SW480 (cell line): ENCODE measurements at regions not wholly inside any gene's neighbourhood (a gene's known extent, or its start where the extent isn't known, plus 50 kb on each side); places are given as distances from the start of the nearest gene placed in this dataset.

Experiments used
- DNase-seq: peaks from one replicate; pipeline ENCODE4 v3.0.0-alpha.2; 2016; ENCODE audit warnings: low spot score

- peak; percentile 92 for DNase-seq
These were observed 129.8 kb downstream of the SATB1 start for GRCh38 chr3:18295171-18295920.

DNA sequence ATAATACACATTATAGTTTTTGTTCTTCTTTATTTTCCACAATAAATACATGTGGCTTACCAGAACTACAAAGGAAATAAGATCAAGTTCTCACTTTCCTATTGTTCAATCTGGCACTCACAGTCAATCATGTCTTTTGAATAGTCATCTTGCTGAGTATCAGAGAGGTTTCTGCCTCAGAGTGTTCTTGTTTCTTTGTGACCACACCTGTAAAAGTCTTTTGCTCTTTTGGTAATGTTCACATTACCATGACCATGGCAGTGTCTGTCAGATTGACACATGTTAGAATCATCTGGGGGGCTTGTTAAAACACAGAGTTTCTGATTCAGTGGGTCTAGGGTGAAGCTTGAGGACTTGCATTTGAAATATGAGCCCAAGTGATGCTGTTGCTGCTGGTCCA is 135.0 kb downstream of the SATB1 start:
- no peak for DNase-seq

GRCh38 chr3:18288243-18288642 is 136.9 kb downstream of the SATB1 start:
- peak; percentile 3 for DNase-seq

- DNase-seq = no peak
These were observed 140.4 kb downstream of the SATB1 start for GRCh38 chr3:18284716-18285115.

DNA sequence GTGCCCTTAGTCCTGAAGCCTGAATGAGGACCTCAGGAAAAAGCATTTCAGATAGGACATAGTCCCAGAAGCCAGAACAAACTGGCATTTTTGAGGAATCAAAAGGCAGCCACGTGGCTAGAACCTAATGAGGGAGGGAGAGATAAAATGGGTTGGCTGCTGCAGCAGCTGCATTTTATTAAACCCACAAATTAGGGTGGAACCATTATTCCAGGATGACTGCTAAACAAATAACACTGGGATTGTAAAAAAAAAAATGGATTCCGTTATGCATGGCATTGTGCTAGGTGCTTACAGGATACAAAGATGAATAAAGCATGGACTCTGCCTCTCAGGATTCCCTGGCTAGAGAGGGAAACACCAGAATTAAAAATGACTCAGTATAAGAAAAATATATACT is 141.5 kb downstream of the SATB1 start:
- DNase-seq = peak; percentile 2

DNA sequence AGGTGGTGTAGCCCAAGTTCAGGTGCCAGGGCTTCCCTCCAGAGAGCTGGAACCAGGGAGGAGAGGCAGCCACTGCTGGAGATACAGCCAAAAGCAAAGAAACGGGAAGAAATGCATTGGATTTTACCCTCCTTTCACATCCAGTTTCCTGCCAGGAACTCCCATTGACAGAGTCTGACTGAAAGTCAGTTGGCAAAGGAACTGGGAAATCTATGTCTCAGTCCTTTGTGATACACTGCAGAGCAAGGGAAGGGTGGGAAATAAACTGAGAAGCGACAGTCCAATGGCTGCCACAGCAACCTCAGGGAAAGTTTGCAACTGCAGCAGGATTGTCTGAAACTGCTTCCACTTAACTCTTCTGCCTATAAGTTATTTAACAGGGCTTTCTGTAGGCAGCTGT is 142.6 kb downstream of the SATB1 start:
- no peak for DNase-seq

GRCh38 chr3:18279226-18279737 is 145.9 kb downstream of the SATB1 start:
- DNase-seq = no peak

- no peak for DNase-seq
These were observed 160.3 kb downstream of the SATB1 start for GRCh38 chr3:18264853-18265252.

- no peak for DNase-seq
These were observed 160.8 kb downstream of the SATB1 start for GRCh38 chr3:18264361-18264760.

DNA sequence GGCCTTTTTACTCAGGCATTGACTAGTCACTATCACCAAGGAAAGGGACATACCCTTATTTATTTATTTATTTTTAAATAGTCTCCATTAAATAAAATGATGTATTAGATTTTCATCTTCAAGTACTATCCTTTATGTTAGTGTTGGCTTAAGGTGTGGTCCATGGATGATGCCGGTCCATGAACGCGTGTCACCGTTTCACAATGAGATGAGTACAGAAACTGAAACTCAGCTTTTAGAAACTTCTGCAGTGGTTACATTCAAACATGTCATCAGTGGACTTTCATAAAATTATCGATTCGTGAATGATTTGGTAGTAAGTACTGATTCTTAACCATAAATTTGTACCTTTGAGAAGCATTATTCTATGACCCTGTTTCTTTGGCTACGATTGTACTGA is 166.6 kb downstream of the SATB1 start:
- DNase-seq = no peak

DNA sequence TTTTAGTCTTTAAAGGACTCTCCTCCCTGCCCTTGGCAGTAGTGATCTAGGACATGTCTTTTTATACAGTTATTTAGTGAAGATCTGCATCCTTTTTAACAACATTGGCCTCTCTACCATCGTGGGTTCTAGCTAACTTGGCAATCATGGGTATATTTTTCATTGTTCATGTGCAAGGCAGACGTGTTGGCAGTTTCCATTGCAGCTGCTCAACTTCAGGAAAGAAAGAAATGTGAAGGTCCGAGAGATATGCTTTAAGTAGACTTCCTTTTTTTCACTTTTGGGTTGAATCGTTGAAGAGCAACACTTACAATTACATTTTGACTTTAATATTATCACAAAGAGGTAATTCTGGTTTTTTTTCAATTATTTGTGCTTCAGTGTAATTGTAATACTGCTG is 172.6 kb downstream of the SATB1 start:
- DNase-seq = no peak

DNA sequence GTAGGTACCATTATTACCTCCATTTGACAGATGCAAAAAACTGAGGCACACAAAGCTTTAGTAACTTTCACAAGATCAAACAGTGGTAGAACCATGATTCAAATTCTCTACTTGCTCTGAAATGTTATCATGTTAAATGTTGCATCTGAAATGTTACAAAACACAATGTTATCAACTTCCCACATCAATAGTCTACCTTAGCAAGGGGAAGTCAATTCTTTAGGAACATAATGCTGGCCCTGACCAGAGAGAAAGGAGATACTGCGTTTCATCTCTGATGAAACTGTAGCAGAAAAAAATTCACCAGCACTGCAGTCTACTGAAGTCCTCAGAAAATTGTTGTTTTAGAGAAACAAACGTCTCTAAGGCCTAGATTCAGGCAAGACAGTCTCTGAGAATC is 174.1 kb downstream of the SATB1 start:
- DNase-seq = no peak

DNA sequence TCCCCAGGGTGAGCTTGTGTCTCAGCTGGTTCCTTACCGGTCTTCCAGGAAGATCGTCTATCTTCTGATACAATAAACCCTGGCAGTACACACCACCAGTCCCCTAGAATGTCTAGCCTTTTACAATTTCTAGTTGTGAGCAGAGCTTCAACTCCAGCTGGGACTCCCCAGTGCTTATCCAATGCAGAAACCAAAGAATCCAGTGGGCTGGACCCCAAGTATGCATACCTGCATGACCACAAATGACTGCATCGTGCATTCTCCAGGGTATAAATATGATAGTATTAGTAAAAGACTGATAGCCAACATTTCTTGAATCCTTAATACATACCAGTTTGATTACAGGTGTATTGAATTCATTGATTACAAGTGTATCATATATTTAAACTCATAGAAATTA is 176.0 kb downstream of the SATB1 start:
- DNase-seq = no peak

DNA sequence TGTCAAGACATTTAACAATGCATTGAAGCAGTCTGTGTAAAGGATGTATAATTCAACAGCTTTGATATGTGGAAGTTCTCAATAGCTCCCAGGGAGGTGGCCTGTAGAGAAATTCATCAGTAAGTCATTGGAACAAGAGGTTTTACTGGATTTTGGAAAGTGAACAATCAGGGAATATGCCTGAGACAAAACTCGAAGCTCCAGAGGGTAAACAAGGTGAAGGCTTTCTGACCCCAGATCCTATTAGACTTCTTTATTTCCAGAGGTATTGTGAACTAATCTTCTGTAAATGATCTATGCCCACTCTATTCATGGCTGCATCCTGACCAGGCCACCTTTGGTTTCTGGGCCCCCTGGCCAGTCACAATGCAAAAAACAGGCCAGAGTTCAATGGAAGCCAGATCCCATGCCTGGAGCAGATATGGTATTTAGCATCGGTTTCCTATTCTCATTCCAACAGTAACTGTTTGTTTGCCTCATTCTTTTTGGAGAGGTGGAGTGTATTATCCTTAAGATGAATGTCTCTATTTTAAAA is 177.3 kb downstream of the SATB1 start:
- no peak for DNase-seq

- DNase-seq = no peak
These were observed 177.9 kb downstream of the SATB1 start for GRCh38 chr3:18247139-18247695.

DNA sequence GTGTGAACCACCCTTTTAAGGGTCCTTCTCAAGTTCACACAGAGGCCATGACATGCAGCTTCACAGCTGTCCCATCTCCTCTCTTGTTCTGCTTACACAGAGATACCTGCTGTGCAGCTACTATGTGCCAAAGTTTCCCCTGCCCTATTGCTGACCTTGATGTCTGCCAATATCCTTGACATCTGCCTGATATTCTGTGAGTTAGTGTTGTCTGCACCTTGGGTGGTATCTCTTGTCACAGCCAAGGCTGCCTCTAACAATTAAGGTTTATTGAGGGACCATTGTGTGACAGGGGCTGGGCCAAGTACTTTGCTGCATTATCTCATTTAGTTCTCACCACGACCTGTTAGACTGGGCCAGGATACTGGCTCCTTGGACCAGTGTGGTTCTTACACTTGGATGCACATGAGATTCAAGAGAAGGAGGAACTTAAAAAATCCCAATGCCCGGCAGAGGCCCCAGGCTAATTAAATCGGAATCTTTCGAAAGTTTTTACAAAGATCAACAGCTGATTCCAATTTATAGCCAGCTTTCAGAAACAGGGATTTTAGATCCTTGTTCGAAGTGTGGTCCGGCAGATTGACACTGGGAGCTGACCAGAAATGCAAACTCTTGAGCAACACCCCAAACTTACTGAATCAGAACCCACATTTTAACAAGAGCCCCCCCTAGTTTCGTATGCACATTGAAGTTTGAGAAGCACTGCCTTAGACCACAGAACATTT is 178.6 kb downstream of the SATB1 start:
- no peak for DNase-seq

DNA sequence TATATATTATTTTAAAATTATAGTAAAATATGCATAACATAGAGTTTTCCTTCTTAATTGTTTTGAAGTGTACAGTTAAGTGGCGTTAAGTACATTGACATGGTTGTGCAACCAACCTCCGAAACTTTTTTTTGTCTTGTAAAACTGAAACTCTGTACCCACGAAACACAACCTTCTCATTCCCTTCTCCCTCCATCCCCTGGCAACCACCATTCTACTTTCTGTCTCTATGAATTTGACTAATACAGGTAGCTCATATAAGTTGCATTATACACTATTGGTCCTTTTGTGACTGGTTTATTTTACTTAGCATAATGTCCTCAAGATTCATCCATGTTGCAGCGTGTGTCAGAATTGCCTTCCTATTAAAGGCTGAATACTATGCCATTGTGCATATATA is 179.4 kb downstream of the SATB1 start:
- no peak for DNase-seq

DNA sequence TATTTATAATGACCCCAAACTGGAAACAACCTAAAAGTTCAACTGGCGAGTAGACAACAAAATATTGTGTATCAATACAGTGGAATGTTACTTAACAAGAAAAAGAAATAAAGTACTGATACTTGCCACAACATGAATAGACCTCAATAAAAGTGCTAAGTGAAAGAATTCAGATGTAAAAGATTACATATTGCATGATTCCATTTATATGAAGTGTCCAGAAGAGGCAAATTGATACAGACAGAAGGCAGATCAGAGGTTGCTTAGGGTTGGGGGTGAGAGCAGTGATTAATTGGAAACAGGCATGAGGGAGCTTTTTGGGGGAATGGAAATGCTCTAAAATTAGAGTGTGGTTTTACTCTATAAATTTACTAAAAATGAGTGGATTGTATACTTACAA is 183.3 kb downstream of the SATB1 start:
- no peak for DNase-seq

DNA sequence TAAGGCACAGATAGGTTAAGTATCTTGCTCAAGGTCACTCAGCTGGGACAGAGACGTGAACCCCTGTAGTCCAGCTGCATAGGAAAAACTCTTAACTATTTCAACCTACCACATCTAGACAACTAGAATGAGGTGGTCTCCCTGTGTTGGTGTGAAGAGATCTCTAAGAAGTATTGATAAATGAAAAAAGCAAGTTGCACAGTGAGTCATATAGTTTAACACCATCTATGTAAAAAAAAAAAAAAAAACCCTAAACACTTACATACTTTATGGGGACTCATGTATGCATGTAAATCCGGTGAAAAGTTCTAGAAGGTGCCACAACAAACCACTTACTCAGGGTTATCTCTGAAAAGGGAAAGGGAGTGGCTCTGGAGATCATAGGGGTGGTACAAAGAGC is 185.5 kb downstream of the SATB1 start:
- DNase-seq = no peak

GRCh38 chr3:18238746-18239331 is 186.3 kb downstream of the SATB1 start:
- DNase-seq = no peak

- DNase-seq = no peak
These were observed 186.8 kb downstream of the SATB1 start for GRCh38 chr3:18238332-18238731.

- DNase-seq = no peak
These were observed 187.7 kb downstream of the SATB1 start for GRCh38 chr3:18237251-18238005.
